Parathyroid adenoma (tissue), 2 donors: ENCODE measurements at regions not wholly inside any gene's neighbourhood (a gene's known extent, or its start where the extent isn't known, plus 50 kb on each side); places are given as distances from the start of the nearest gene placed in this dataset.

Experiments
- H2AFZ ChIP-seq: fragments of 300-600 bp; sonication (generic); one replicate; pipeline ENCODE4 v1.7.0; 2017; ENCODE audit warnings: antibody characterized with exemption, mild to moderate bottlenecking
- H3K27ac ChIP-seq: fragments of 300-600 bp; sonication (generic); one replicate; pipeline ENCODE4 v1.7.0; 2017
- H3K27me3 ChIP-seq: fragments of 300-600 bp; sonication (generic); one replicate; pipeline ENCODE4 v1.7.0; 2017; ENCODE audit warnings: low read length; ENCODE audit not compliant: control insufficient read depth, insufficient read depth
- H3K36me3 ChIP-seq: fragments of 300-600 bp; sonication (generic); one replicate; pipeline ENCODE4 v1.7.0; 2017; ENCODE audit warnings: low read length; ENCODE audit not compliant: control insufficient read depth, insufficient read depth
- H3K4me1 ChIP-seq: fragments of 300-600 bp; sonication (generic); one replicate; pipeline ENCODE4 v1.7.0; 2017; ENCODE audit warnings: control low read depth
- H3K4me2 ChIP-seq: fragments of 300-600 bp; sonication (generic); one replicate; pipeline ENCODE4 v1.7.0; 2017; ENCODE audit warnings: low read length
- H3K4me3 ChIP-seq: fragments of 300-600 bp; sonication (generic); one replicate; pipeline ENCODE4 v1.7.0; 2017; ENCODE audit warnings: low read depth, low read length
- H3K79me2 ChIP-seq: fragments of 300-600 bp; sonication (generic); one replicate; pipeline ENCODE4 v1.7.0; 2017; ENCODE audit warnings: control low read depth
- H3K9ac ChIP-seq: fragments of 300-600 bp; sonication (generic); one replicate; pipeline ENCODE4 v1.7.0; 2017; ENCODE audit warnings: mild to moderate bottlenecking
- H3K9me3 ChIP-seq: fragments of 300-600 bp; sonication (generic); one replicate; pipeline ENCODE4 v1.7.0; 2017; ENCODE audit warnings: low read length; ENCODE audit not compliant: control insufficient read depth
- CTCF ChIP-seq: fragments of 300-600 bp; sonication (generic); IDR thresholded peaks from one replicate; pipeline ENCODE4 v1.7.0; 2017; ENCODE audit warnings: antibody characterized with exemption, mild to moderate bottlenecking
- donor health status: primary hyperparathyroidism.

GRCh38 chr18:78140294-78140693 lies 839.3 kb upstream of the SALL3 start:
- no peak overlapping the region for H3K4me2 ChIP-seq
- H3K9ac ChIP-seq = no peak overlapping the region
- H3K36me3 ChIP-seq = no peaks in the 10 kb centered on the region
- no peaks in the 10 kb centered on the region for H3K9me3 ChIP-seq
- no peak overlapping the region for H2AFZ ChIP-seq
- TF ChIP-seq CTCF = no peak
- no peak overlapping the region for H3K4me3 ChIP-seq
- no peak overlapping the region for H3K27ac ChIP-seq
- no peaks in the 10 kb centered on the region for H3K4me1 ChIP-seq
- peaks cover 6% of the 10 kb centered on the region for H3K27me3 ChIP-seq
- H3K79me2 ChIP-seq = no peaks in the 10 kb centered on the region

GRCh38 chr18:78144669-78145068 lies 834.9 kb upstream of the SALL3 start:
- no peak overlapping the region for H2AFZ ChIP-seq
- no peaks in the 10 kb centered on the region for H3K9me3 ChIP-seq
- H3K4me2 ChIP-seq = no peak overlapping the region
- no peak overlapping the region for H3K27ac ChIP-seq
- no peak for TF ChIP-seq CTCF
- no peaks in the 10 kb centered on the region for H3K4me1 ChIP-seq
- no peaks in the 10 kb centered on the region for H3K36me3 ChIP-seq
- H3K27me3 ChIP-seq = peaks cover 6% of the 10 kb centered on the region
- H3K4me3 ChIP-seq = no peak overlapping the region
- no peaks in the 10 kb centered on the region for H3K79me2 ChIP-seq
- H3K9ac ChIP-seq = no peak overlapping the region

GRCh38 chr18:78145096-78145495 lies 834.5 kb upstream of the SALL3 start:
- Histone ChIP-seq H3K4me1 (no peaks in the 10 kb centered on the region), H3K79me2 (no peaks in the 10 kb centered on the region), H2AFZ (no peak overlapping the region), H3K4me2 (no peak overlapping the region), H3K9me3 (no peaks in the 10 kb centered on the region), H3K27ac (no peak overlapping the region), H3K9ac (no peak overlapping the region), H3K4me3 (no peak overlapping the region), H3K36me3 (no peaks in the 10 kb centered on the region), H3K27me3 (peaks cover 2% of the 10 kb centered on the region)
- no peak for TF ChIP-seq CTCF

- no peak overlapping the region for H3K27ac ChIP-seq
- no peaks in the 10 kb centered on the region for H3K27me3 ChIP-seq
- H2AFZ ChIP-seq = no peak overlapping the region
- H3K36me3 ChIP-seq = no peaks in the 10 kb centered on the region
- no peak overlapping the region for H3K4me2 ChIP-seq
- H3K9ac ChIP-seq = no peak overlapping the region
- TF ChIP-seq CTCF = no peak
- H3K9me3 ChIP-seq = no peaks in the 10 kb centered on the region
- no peaks in the 10 kb centered on the region for H3K4me1 ChIP-seq
- no peak overlapping the region for H3K4me3 ChIP-seq
- no peaks in the 10 kb centered on the region for H3K79me2 ChIP-seq
Observed at GRCh38 chr18:78146136-78147085, 833.2 kb upstream of the SALL3 start.

- H3K79me2 ChIP-seq = no peaks in the 10 kb centered on the region
- H3K27ac ChIP-seq = no peak overlapping the region
- H3K9ac ChIP-seq = no peak overlapping the region
- H3K4me3 ChIP-seq = no peak overlapping the region
- H3K27me3 ChIP-seq = no peaks in the 10 kb centered on the region
- H3K4me1 ChIP-seq = no peaks in the 10 kb centered on the region
- H3K36me3 ChIP-seq = no peaks in the 10 kb centered on the region
- no peak overlapping the region for H3K4me2 ChIP-seq
- H2AFZ ChIP-seq = no peak overlapping the region
- no peaks in the 10 kb centered on the region for H3K9me3 ChIP-seq
- TF ChIP-seq CTCF = no peak
Observed at GRCh38 chr18:78150590-78150989, 829.0 kb upstream of the SALL3 start.
